Activated B cell treated with CpG ODN at 0.5 μM for 24 hours (primary cell): ENCODE measurements at regions not wholly inside any gene's neighbourhood (a gene's known extent, or its start where the extent isn't known, plus 50 kb on each side); places are given as distances from the start of the nearest gene placed in this dataset.

Source experiments
- ATAC-seq: fragments of 200-7000 bp; cut with Tn5 transposase; one replicate; pipeline ENCODE4 v1.10.0; 2021; ENCODE audit warnings: low read depth, mild to moderate bottlenecking, moderate library complexity
- CTCF ChIA-PET: fragments of 350-600 bp; sonication (Branson Sonifier 250); formaldehyde crosslinking; loops from one replicate; lab custom pipeline; 2021; ENCODE audit warnings: antibody characterized with exemption; lab: Charles Lee
- POLR2A ChIA-PET: fragments of 350-600 bp; sonication (Branson Sonifier 250); formaldehyde crosslinking; loops from one replicate; lab custom pipeline; 2021; ENCODE audit warnings: antibody characterized with exemption; lab: Charles Lee
- DNase-seq: peaks from one replicate; pipeline ENCODE4 v3.0.0; 2022
- H3K27ac Mint-ChIP-seq: one replicate; pipeline ENCODE4 v1.8.0; 2020; ENCODE audit warnings: mixed read lengths
- H3K27me3 Mint-ChIP-seq: one replicate; pipeline ENCODE4 v1.8.0; 2021; ENCODE audit warnings: mixed read lengths
- H3K36me3 Mint-ChIP-seq: one replicate; pipeline ENCODE4 v1.8.0; 2021; ENCODE audit warnings: low read depth, mixed read lengths
- H3K4me1 Mint-ChIP-seq: one replicate; pipeline ENCODE4 v1.8.0; 2021; ENCODE audit warnings: mixed read lengths
- H3K4me3 Mint-ChIP-seq: one replicate; pipeline ENCODE4 v1.8.0; 2020; ENCODE audit warnings: mild to moderate bottlenecking, mixed read lengths
- H3K9me3 Mint-ChIP-seq: one replicate; pipeline ENCODE4 v1.8.0; 2020; ENCODE audit warnings: mixed read lengths
- intact Hi-C: fragments of 100-400 bp; cut with micrococcal nuclease; formaldehyde crosslinking; loops from one replicate; pipeline ENCODE4 v1.15.1; 2024
- TF ChIP-seq, protein P1 (sequence below): fragments of 200-600 bp; IDR thresholded peaks from one replicate; pipeline ENCODE4 v1.8.0; 2022; ENCODE audit warnings: antibody characterized with exemption, mild to moderate bottlenecking

DNA sequence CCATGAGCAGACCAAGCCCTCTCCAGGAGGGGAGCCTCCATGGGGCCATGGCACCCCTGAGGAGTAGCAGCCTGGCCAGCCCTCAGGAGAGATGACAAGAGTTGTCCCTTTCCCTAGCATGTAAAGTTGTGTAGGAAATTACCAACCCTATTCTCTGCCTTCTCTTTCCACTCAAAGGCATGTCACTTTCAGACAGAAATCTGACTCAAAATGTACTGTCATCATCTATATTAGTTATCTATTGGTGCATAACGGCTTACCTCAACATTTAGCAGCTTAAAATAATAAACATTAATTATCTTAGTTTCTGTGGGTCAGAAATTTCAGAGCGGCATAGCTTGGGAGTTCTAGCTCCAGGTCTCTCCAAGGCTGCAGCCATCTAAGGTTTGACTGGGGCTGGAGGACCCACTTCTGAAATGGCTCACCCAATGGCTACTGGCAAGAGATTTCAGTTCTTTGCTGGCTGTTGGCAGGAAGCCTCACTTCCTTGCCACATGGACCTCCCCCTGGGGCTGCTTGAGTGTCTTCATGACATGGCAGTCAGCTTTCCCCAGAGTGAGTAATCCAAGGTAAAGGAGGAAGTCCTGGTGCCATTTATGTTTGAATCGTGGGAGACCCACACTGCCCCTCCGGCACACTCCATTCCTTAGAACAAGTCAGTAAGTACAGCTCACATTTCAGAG, 632.3 kb downstream of the CCDC171 start:
- Mint-ChIP-seq H3K27ac (no peak overlapping the region), H3K36me3 (no peaks in the 10 kb centered on the region), H3K4me1 (no peaks in the 10 kb centered on the region), H3K27me3 (no peaks in the 10 kb centered on the region), H3K4me3 (no peak overlapping the region), H3K9me3 (peaks cover 5% of the 10 kb centered on the region)
- intact Hi-C loops, result no loop called here
- DNase-seq (no peak), ATAC-seq (no peak)
- CTCF ChIA-PET, result no interaction called here
- POLR2A ChIA-PET, result no interaction called here
- TF ChIP-seq, protein P1, sequence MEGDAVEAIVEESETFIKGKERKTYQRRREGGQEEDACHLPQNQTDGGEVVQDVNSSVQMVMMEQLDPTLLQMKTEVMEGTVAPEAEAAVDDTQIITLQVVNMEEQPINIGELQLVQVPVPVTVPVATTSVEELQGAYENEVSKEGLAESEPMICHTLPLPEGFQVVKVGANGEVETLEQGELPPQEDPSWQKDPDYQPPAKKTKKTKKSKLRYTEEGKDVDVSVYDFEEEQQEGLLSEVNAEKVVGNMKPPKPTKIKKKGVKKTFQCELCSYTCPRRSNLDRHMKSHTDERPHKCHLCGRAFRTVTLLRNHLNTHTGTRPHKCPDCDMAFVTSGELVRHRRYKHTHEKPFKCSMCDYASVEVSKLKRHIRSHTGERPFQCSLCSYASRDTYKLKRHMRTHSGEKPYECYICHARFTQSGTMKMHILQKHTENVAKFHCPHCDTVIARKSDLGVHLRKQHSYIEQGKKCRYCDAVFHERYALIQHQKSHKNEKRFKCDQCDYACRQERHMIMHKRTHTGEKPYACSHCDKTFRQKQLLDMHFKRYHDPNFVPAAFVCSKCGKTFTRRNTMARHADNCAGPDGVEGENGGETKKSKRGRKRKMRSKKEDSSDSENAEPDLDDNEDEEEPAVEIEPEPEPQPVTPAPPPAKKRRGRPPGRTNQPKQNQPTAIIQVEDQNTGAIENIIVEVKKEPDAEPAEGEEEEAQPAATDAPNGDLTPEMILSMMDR, result no peak

DNA sequence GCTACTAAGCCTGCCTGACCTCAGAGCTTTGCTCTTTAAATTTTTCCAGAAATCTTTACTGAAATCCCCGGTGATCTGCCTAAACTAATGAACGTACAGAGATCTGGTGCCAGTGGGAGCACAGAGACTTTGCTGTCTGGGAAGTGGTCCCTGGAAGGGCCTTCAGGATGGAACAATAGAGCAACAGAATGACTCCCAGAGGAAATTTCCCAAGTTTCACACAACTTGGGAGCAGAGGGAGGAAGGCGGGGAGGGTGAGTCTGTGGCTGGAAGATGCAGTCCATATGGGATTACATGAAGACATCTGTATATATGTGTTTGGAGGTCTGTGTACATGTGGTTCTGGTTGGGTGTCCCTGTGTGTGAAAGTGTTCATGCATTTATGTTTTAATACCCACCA, 638.3 kb downstream of the CCDC171 start:
- H3K27me3 Mint-ChIP-seq, result no peaks in the 10 kb centered on the region
- TF ChIP-seq, protein P1, result no peak
- H3K9me3 Mint-ChIP-seq, result peaks cover 5% of the 10 kb centered on the region
- H3K36me3 Mint-ChIP-seq, result no peaks in the 10 kb centered on the region
- no peak for ATAC-seq
- no peaks in the 10 kb centered on the region for H3K4me1 Mint-ChIP-seq
- H3K4me3 Mint-ChIP-seq, result no peak overlapping the region
- ChIA-PET CTCF (no interaction called here), POLR2A (no interaction called here)
- H3K27ac Mint-ChIP-seq, result no peak overlapping the region
- intact Hi-C loops, result no loop called here
- DNase-seq, result no peak

DNA sequence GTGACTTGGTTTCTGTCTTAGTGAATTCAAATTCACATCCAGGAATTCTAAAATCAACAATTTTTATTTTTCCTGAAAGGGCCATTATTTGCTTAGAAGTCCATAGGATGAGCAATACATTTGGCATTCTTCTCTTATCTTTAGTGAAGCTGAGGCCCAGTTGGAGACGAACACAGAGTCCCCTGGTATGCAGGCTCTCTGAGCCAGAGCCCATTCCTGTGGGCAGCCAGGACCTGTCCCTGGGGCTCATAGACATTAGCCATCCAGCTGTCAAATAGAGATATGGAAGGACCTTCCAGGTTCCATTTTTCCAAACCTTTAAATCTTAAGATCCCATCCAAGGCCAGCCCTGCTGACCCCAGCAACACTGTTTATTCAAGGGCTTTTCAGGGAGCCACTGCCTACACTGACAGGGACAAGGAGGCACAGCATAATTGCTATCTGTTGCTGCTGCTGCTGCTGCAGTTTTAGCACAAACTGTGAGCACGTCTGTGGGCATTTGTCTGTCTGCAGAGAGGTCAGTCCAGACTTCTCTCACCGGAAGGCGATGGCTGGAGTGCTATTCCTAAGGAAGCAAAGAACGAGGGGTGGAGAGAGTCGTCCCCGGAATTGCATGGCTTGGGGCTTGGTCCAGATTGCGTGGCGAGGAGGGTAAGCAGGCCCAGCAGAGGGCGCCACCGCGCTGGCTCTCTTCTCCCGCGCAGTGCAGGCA, 639.0 kb downstream of the CCDC171 start:
- ATAC-seq, result no peak

DNA sequence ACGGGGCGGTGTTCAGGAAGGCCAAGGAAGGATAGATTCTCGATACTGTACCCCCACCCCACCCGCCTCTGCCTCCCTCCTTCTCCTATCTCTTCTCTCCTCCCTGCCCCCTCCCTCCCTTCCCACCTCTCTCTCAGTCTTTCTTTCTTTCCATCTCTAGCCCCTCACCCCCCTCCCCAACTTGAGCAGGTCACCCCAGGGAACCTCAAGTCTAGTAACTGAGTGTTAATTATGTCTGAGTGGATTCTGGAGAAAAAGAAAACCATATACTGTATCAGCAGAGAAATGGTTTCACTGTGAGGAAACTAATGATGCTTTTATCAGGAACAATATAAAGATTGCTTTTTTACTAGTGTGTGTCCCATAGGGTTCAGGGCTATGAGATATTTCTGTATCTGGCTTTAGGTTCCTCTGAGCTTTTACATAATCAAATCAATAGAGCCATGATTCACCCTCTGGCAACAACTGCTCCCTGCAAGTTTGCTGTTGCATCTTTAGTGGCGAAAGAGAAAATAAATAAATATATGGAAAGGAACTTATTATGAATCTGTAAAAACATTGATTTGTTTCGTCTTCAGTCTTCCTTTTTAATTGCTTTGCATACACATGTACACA, 639.7 kb downstream of the CCDC171 start:
- TF ChIP-seq, protein P1, result no peak
- no peaks in the 10 kb centered on the region for H3K36me3 Mint-ChIP-seq
- intact Hi-C loops, result no loop called here
- ATAC-seq (no peak), DNase-seq (no peak)
- no peak overlapping the region for H3K4me3 Mint-ChIP-seq
- CTCF ChIA-PET, result no interaction called here
- H3K27me3 Mint-ChIP-seq, result no peaks in the 10 kb centered on the region
- H3K4me1 Mint-ChIP-seq, result no peaks in the 10 kb centered on the region
- POLR2A ChIA-PET, result no interaction called here
- H3K9me3 Mint-ChIP-seq, result peaks cover 5% of the 10 kb centered on the region
- no peak overlapping the region for H3K27ac Mint-ChIP-seq

More for the DNA sequence above, 639.0 kb downstream of the CCDC171 start:
- Mint-ChIP-seq H3K4me3 (no peak overlapping the region), H3K27ac (no peak overlapping the region), H3K27me3 (no peaks in the 10 kb centered on the region), H3K9me3 (peaks cover 5% of the 10 kb centered on the region), H3K36me3 (no peaks in the 10 kb centered on the region), H3K4me1 (no peaks in the 10 kb centered on the region)
- DNase-seq, result no peak
- POLR2A ChIA-PET, result no interaction called here
- TF ChIP-seq, protein P1, result no peak
- CTCF ChIA-PET, result no interaction called here
- intact Hi-C loops, result no loop called here

DNA sequence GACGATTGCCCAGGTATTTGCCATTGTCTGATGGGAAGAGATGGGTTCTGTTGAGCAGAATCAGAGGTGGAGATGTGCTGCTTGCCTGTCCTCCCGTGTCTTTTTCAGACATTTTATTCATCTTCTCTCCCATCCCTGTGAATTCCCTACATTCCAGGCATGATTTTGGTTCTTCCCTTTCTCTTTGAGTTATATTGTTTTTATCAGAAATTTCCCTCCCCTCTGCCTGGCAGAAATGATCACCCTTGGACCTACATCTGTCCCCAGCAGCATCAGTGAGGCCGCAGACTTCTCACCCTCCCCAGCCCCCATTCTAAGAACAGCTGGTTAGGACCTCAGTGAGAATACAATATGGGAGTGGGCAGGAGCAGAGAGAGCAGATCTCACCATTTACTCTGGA, 640.2 kb downstream of the CCDC171 start:
- intact Hi-C loops, result no loop called here
- Mint-ChIP-seq H3K4me3 (no peak overlapping the region), H3K9me3 (peaks cover 5% of the 10 kb centered on the region), H3K27me3 (no peaks in the 10 kb centered on the region), H3K4me1 (no peaks in the 10 kb centered on the region), H3K27ac (no peak overlapping the region), H3K36me3 (no peaks in the 10 kb centered on the region)
- no peak for DNase-seq
- no peak for ATAC-seq
- TF ChIP-seq, protein P1, result no peak
- POLR2A ChIA-PET, result no interaction called here
- CTCF ChIA-PET, result no interaction called here
